NCI-H2196 (cell line): ENCODE measurements at regions not wholly inside any gene's neighbourhood (a gene's known extent, or its start where the extent isn't known, plus 50 kb on each side); places are given as distances from the start of the nearest gene placed in this dataset.

Experiments used
- DNase-seq: peaks from one replicate; lab custom pipeline; 2025; ENCODE audit not compliant: unreplicated experiment; lab: John Stamatoyannopoulos, UW

DNA sequence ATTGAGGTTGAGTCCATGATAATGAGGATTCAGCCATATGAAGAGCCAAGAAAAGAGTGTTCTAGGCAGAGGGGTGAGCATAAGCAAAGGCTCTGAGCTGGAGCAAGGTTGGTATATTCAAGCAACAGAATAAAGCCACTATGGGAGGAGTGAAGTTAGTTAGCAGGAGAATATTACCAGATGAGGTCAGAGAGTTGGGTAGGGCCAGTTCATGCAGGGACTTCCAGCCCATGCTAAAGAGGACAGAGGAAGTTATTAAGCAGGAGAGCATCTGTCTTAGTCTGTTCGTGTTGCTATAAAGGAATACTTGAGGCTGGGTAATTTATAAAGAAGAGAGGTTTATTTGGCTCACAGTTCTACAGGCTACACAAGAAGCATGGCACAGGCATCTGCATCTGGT is 57.1 kb upstream of the ATG10 start:
- no peak for DNase-seq

DNA sequence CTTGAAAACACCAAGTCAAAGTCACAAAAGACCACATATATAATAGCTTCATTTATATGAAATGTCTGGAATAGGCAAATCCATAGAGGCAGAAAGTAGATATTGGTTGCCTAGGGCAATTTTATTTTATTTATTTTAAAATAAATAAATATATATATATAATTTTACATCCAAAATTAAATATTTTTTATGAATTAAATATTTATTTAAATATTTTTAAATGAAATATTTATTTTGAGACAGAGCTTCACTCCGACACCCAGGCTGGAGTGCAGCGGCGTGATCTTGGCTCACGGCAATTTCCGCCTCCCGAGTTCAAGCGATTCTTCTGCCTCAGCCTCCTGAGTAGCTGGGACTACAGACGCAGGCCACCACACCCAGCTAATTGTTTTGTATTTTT is 58.9 kb upstream of the ATG10 start:
- no peak for DNase-seq

DNA sequence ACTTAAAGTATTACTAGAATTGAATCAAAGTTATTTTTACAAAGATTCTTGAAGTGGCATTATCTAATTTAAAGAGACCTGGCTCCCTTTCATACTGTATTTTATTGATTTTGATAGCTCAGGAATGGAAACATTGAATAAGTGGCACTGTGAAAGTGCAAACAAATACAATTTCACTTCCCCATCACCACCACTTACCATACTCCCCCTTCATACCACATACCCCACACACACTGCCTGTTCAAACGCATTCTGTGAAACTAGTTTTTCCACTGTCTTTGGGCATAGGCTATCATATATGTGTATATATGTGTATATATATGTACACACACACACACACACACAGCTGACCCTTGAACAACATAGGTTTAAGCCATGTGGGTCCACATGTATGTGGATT is 62.1 kb upstream of the ATG10 start:
- DNase-seq, result no peak

DNA sequence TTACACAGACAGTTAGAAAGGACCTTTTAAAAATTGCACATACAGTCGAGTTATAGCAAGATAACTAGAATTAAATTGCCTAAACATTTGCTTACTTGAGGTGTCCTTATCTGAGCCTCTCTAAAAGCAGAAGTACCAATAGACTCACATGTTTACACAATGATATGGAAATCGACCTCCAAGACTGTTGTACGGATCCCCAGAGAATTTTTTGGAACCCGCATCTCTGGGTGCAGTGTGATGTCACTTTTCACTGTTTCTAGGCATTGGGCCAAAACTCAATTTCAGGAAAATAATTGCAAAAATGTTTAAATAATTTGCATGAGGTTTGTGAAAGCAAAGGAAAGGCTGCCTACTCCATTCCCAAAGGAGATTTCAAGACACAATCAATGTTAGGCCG is 63.1 kb upstream of the ATG10 start:
- DNase-seq, result no peak

DNA sequence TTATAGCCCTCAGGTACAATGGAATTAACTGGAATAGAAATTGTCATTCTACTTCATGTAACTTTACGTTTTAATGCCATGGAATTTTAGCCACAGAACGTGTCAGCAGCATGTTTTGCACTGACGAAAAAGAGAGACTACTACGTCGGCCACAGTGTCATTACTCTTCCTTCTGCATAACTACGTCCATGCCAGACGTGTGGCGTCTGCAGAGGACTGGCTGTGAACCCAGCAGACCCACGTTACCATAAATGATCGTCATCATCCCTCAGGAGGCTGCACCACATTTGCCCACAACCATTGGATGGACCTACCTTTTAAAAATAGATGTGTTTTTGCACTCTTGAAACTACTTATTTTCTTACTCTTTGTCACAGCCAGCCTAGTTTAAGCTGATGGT is 63.8 kb upstream of the ATG10 start:
- no peak for DNase-seq

DNA sequence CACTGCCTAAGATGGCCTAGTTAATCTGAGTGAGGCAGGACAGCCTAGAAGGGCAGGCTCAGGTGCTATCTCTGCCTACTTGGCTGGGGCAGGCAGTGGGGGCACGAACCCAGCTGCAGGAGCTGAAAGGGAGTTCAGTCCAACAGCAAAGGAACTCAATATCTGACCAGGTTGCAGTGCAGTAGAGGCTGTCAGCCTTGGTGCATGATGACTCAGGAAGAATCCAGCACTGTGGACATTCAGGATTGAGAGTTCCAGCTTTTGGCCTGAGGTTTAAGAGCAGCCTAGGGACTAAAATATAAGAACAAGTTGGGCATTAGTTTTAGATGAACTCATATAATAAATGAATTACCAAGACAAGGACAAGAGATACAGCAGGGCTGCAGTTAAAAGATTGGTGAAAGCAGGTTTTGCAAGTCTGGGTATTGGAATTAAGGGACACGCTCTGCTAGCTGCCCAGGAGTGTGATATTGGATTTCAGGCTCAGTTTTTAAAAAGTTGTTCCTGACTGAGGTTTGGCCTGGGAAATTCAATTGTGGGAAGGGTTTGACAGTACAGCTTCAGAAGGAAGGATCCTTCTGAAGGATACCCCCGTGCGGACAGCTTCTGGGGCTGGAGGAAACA is 64.7 kb upstream of the ATG10 start:
- no peak for DNase-seq

DNA sequence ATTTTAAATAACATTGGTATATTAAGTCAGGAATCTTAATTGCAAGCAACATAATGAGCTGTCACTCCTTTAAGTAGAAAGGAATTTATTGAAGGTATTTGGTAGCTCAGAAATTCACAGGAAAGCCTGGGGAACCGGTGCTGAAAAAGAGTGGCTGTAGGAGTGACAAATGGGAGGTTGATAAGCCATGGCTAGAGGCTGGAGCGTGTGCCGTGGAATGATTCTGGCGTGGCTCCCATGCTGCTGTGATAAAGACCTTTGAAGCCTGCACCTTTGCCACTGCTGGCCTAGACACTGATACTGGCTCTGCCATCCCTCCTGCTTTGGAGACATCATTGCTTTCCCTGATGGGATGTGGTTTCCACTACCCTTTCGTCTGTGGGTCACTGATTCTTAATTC is 65.7 kb upstream of the ATG10 start:
- DNase-seq, result no peak

DNA sequence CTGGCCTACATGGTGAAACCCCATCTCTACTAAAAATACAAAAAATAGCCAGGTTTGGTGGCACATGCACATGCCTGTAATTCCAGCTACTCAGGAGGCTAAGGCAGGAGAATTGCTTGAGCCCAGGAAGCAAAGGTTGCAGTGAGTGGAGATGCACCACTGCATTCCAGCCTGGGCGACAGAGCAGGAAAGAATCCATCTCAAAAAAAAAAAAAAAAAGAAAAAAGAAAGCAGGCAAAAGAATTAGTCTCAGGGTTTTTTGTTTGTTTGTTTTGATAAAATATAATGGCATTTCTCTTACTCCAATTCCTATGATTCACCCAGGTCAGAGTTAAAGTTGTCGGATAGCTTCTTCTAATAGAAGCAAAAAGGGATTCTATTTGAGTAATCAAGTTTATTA is 67.0 kb upstream of the ATG10 start:
- DNase-seq, result no peak

DNA sequence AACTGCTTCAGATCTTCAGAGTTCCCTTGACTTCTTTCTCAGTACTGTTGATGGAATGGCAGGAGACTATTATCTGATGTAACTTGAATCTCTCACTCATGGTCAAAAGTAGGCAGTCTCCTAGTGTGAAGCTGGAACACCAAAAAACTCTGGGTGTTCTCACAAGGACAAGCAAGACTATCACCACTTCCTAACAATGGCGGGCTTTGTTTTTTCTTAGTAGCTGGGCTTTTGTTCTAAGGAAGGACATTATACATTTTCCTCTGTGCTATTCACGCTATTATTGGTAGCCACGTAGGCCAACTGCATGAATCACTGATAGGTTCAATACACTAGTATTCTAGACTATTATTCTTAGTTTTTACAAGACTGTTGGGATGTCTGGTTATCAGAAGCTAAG is 67.7 kb upstream of the ATG10 start:
- DNase-seq, result no peak

DNA sequence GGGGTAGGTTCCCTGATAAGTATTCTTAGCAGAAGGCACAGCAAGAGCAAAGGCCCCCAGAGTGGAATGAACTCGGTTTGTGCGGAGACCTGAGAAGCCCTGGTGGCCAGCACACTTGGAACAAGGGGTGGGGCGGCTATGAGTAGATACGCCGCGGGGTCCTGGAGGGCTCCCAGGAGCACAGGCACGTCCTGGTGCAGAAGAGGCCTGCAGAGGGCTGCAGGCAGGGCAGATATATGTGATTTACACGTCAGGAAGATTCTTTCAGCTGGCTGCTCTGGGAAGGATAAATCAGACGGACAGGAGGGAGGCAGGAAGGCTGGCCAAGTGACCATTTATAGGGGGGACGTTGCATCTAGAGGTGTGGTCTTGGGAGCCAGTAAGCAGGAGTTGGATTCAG is 70.2 kb upstream of the ATG10 start:
- DNase-seq, result no peak

DNA sequence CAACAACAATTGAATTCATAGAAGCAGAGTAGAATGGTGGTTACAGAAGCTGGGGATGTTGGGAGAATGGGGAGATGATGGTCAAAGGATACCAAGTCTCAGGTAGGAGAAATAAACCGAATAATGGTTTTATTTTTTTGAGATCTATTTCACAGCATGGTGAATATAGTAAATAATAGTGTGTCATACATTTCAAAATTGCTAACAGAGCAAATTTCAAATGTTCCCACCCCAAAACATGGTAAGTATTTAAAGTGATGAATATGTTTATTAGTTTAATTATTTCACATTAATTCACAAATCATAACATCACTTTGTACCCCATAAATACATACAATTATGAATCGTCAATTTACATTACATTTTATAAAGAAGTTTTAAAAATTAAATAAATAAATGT is 72.7 kb upstream of the ATG10 start:
- no peak for DNase-seq

DNA sequence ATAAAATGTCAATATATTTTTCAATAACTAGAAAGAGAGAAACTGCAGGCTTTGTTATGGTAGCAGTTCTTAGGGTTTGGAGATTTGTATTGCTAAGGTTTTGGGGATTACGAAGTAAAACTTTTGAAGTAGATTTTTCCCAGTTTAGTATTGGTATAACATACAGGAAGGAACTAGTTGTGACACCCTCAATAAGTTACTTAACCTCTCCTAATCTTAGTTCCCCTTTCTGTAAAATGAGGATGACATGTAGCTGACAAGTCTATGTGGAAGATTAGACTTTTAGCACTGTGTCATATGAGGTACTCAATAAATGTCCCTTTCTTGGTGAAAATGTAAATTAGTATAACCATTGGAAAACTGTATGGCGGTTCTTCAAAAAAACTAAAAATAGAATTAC is 73.4 kb upstream of the ATG10 start:
- DNase-seq, result no peak

DNA sequence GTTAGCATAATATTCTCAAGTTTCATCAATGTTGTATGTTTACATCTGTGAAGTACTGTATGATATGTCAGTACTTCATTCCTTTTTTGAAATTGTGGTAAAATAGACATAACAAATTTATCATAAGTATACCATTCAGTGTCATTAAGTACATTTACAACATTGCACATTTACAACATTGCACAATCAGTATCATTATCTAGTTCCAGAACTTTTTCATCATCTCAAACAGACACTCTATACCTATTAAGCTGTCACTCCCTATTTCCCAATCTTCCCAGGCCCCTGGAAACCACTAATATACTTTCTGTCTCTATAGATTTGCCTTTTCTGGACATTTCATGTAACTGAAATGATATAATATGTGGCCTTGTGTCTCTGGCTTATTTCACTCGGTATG is 75.1 kb upstream of the ATG10 start:
- no peak for DNase-seq

DNA sequence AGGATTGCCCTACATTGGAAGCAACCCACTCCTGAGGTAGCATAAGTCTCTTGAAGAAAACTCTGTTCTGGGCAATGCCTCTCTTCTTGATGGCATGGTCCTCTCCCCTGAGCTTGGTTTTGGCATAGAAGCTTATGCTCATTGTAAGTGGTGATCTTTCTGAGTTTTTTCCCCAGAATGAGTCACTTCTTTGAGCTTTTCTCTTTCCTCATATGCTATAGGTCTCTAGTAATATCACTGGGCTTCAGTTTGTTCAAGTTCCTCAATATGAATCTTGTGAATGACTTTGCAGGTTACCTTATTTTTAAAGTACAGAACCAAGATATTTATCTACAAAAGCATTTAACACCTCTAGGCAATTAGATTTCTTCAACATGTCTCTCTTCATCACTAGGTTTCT is 76.5 kb upstream of the ATG10 start:
- no peak for DNase-seq

DNA sequence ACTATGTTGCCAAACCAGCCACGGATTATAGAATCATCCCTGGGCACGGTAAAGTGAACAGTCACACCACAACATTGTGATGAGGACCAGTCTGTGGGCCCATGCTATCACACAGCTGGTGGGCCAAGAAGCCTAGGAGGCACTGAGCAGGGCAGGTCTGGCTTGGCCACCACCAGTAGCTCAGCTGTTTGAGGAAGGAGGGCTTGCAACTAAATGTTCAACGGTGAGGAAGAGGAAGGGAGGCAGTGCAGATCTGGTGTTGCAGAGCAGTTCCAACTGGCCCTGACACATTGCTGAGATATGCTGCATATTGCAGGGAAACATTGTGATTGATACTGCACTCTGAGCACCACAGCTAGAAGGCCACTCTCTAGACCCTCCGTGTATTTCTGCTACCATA is 77.9 kb upstream of the ATG10 start:
- no peak for DNase-seq

DNA sequence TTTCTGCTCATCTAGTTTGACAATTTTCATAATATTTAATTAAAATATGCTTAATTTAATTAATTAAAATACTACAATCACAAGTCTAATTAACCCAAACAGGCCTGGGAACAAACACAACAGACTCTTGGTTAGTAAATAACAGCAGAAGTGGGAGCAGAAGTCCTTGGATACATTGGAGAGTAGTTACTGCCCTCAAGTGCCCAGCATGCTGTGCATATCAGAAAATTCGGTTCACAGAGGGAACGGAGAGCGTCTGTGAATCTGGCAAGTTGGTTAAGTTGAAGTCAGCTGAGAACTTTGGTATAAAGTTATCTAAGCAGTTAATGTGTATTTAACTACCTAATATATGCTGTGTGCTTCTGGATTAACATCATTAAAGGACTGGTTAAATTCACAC is 87.0 kb upstream of the ATG10 start:
- no peak for DNase-seq

DNA sequence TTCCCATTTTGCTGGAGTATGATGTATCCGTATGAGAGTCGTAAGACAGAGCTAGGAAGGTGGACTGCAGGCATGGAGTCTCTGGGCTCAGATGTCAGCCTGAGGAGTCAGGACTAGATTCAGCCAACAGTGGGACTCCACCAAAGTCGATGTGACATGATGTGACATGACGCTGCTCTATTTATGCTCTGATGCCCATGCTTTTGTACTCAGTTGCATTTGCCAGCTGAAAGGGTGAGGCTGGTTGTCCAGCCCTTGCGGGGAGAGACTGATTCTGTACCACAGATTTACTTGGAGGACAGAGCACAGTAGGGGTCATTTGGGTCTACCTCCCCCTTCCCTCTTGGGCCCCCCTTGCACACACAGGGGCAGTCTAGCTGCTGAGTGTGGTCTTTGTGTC is 88.5 kb upstream of the ATG10 start:
- DNase-seq, result no peak

DNA sequence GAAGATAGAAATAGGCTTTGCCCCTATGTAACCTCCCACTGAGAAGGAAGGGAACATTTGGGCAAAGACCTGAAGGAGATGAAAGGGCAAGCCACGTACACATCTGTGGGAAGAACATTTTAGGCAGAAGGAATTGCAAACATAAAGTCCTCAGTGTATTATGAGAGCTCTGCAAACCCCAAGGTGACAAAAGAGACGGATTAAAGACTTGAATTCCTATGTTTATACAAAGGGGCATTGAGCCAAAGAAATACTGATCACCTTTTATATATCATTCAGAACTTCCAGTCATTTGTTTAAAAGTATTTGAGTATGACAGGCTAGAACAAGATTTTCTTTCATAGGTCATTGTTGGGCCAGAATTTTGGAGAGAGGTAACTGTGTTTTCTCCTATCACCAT is 90.2 kb upstream of the ATG10 start:
- no peak for DNase-seq

DNA sequence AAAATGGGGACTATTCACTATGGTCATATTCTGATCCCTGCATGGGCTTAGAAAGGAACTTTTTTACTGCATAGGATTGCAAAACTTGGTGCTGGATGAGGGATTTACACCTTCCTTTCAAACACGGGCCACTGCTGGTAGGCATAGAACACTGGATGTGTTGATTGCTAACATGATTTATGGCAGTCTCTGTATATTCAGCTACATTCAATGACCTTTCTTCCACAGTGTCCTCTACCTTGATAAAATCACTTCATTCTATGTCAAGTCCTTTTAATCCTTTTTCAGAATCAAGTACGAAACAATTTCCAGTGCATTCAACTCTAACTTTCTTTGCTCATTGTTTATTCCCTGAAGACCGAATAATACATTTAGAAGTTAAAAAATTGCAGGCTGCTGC is 91.9 kb upstream of the ATG10 start:
- DNase-seq, result no peak

DNA sequence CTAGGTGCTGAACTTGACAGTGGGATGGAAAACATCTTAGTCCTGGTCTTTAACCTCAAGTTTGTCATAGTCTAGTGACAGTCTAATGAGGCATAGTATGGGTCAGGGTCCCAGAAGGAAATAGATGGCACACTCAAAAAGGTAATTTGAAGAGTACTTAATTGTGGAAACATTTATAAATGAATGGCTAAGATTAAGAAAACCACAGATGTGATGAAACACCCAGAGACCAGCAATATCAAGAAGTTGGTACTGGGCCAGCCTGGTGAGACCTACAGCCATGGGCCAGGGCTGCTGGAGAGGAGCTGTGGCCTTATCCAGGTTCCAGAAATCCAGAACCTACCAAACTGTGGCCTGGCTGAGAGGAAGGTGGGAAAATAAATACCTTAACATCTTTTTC is 93.5 kb upstream of the ATG10 start:
- DNase-seq, result no peak

DNA sequence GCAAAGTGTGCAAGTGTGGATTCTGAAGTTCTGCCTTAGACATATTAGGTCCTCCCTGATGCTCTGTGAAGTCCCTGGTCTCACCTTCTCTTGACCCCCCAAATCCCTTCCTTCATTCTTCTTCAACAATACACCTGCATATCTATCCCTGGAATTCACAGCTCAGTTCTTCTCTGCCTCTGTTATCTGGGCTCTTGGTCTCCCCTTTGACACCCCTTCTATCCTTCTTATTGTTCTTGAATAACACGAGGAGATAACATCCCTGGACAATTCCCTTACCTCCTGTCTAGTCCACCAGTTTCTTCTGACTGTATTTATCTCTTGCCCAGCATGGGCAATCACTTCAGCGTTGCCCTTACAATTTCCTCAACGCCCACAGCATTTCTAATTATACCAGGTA is 104.8 kb upstream of the ATG10 start:
- DNase-seq, result no peak

DNA sequence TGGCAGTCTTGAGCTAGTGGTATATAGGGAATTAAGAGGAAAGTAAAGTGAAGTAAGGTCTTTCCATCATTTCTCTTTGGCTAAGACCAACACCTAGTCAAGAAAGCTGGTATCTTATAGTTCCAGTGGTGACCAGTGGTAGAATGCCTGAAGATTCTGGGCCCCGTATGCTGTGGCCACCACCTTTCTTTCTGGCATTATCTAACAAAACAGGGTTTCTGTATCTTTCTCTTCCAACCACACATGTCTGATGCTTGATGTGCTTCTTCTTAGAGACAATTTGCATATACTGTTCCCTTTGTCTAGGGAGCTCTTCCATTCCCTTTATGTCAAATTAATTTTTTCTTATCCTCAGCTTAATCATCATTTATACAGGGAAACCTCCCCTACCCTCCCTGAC is 109.9 kb upstream of the SSBP2 start:
- no peak for DNase-seq

DNA sequence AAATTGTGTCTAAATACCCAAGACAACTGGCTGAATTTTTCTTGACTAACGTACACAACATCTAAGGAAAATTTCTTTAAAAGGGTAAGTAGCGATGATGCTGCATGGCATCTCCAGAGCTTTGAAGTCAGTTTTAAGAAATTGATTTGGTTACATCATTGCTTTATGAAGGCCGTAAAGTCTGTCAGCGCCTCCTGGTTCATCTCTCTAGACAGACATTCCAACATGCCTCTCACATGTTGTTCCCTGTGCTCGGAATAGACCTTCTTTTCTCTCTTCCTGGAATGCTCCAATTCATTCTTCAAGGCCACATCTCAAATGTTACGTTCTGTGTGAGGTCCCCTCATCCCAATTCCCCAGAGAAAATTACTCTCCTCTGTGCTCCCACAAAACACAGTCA is 108.7 kb upstream of the SSBP2 start:
- no peak for DNase-seq
